NCI-H82 (cell line): ENCODE measurements at regions not wholly inside any gene's neighbourhood (a gene's known extent, or its start where the extent isn't known, plus 50 kb on each side); places are given as distances from the start of the nearest gene placed in this dataset.
"Not testable (repeated sequence)": the region's sequence is repeated elsewhere in the genome, so short reads cannot be mapped to it uniquely, and the experiment has no call there.

Source experiments
- DNase-seq: peaks from one replicate; lab custom pipeline; 2025; lab: John Stamatoyannopoulos, UW

GRCh38 chr14:105902131-105902898 is 375.9 kb downstream of the TMEM121 start:
- no peak for DNase-seq

GRCh38 chr14:105902899-105903165 is 376.4 kb downstream of the TMEM121 start:
- not testable (repeated sequence) for DNase-seq

- no peak for DNase-seq
These were observed 377.6 kb downstream of the TMEM121 start for GRCh38 chr14:105903971-105904370.

GRCh38 chr14:105904379-105904778 is 378.0 kb downstream of the TMEM121 start:
- DNase-seq = no peak

GRCh38 chr14:105905456-105905855 is 379.1 kb downstream of the TMEM121 start:
- no peak for DNase-seq

GRCh38 chr14:105907276-105907675 is 380.9 kb downstream of the TMEM121 start:
- DNase-seq = no peak

- DNase-seq = no peak
These were observed 381.6 kb downstream of the TMEM121 start for GRCh38 chr14:105908006-105908405.

GRCh38 chr14:105908481-105908911 is 382.1 kb downstream of the TMEM121 start:
- DNase-seq = no peak

GRCh38 chr14:105909046-105909827 is 382.9 kb downstream of the TMEM121 start:
- no peak for DNase-seq

- DNase-seq = not testable (repeated sequence)
These were observed 383.4 kb downstream of the TMEM121 start for GRCh38 chr14:105909828-105910120.

- DNase-seq = no peak
These were observed 384.0 kb downstream of the TMEM121 start for GRCh38 chr14:105910426-105910825.

- no peak for DNase-seq
These were observed 384.8 kb downstream of the TMEM121 start for GRCh38 chr14:105911006-105911847.

GRCh38 chr14:105911848-105912292 is 385.5 kb downstream of the TMEM121 start:
- not testable (repeated sequence) for DNase-seq

- no peak for DNase-seq
These were observed 386.3 kb downstream of the TMEM121 start for GRCh38 chr14:105912641-105913180.

- no peak for DNase-seq
These were observed 386.8 kb downstream of the TMEM121 start for GRCh38 chr14:105913221-105913620.

GRCh38 chr14:105913861-105914260 is 387.5 kb downstream of the TMEM121 start:
- no peak for DNase-seq

GRCh38 chr14:105914281-105914680 is 387.9 kb downstream of the TMEM121 start:
- DNase-seq = not testable (repeated sequence)

- no peak for DNase-seq
These were observed 388.5 kb downstream of the TMEM121 start for GRCh38 chr14:105914738-105915385.

- not testable (repeated sequence) for DNase-seq
These were observed 389.2 kb downstream of the TMEM121 start for GRCh38 chr14:105915546-105915945.

- DNase-seq = not testable (repeated sequence)
These were observed 391.0 kb downstream of the TMEM121 start for GRCh38 chr14:105917136-105917932.

- DNase-seq = no peak
These were observed 391.6 kb downstream of the TMEM121 start for GRCh38 chr14:105917933-105918436.
